ENCODE measurements at regions not wholly inside any gene's neighbourhood (a gene's known extent, or its start where the extent isn't known, plus 50 kb on each side); places are given as distances from the start of the nearest gene placed in this dataset.

- Histone ChIP-seq H3K9me3 (replicated peaks; ENCODE audit: insufficient read depth, low read length) (no peaks in the 10 kb centered on the region), H3K4me3 (ENCODE audit: low read length) (no peak overlapping the region), H3K4me1 (ENCODE audit: low read length) (no peaks in the 10 kb centered on the region), H3K79me2 (ENCODE audit: low read length) (no peaks in the 10 kb centered on the region), H3K27me3 (replicated peaks; ENCODE audit: insufficient read depth, low read length) (no peaks in the 10 kb centered on the region), H3K36me3 (replicated peaks; ENCODE audit: insufficient read depth, low read length) (no peaks in the 10 kb centered on the region), H4K20me1 (ENCODE audit: insufficient read depth, low read length) (no peaks in the 10 kb centered on the region), H3K9ac (ENCODE audit: low read length) (no peak overlapping the region), H3K27ac (ENCODE audit: low read length) (no peak overlapping the region), H2AFZ (ENCODE audit: low read length) (no peak overlapping the region), H3F3A (ENCODE audit: insufficient read depth, low read length) (no peaks in the 10 kb centered on the region), H3K9me2 (replicated peaks; ENCODE audit: insufficient read depth, low read length) (no peaks in the 10 kb centered on the region), H3K4me2 (ENCODE audit: low read depth, low read length) (no peak overlapping the region)
- no peak for TF ChIP-seq EZH2 (optimal IDR thresholded peaks at IDR 0.05; ENCODE audit: low read depth, low read length)
- TF ChIP-seq EZH2phosphoT487 (IDR thresholded peaks at IDR 0.05; ENCODE audit: low read length): no peak
- TF ChIP-seq CTCF (IDR thresholded peaks at IDR 0.05; ENCODE audit: low read length): no peak
- no peak for DNase-seq
These were observed 193.0 kb upstream of the TSHZ2 start for GRCh38 chr20:52779125-52779524.

- TF ChIP-seq EZH2 (optimal IDR thresholded peaks at IDR 0.05; ENCODE audit: low read depth, low read length) (no peak), CTCF (IDR thresholded peaks at IDR 0.05; ENCODE audit: low read length) (no peak), EZH2phosphoT487 (IDR thresholded peaks at IDR 0.05; ENCODE audit: low read length) (no peak)
- Histone ChIP-seq H3K4me3 (ENCODE audit: low read length) (no peak overlapping the region), H3F3A (ENCODE audit: insufficient read depth, low read length) (no peaks in the 10 kb centered on the region), H3K9me3 (replicated peaks; ENCODE audit: insufficient read depth, low read length) (no peaks in the 10 kb centered on the region), H3K79me2 (ENCODE audit: low read length) (no peaks in the 10 kb centered on the region), H3K4me2 (ENCODE audit: low read depth, low read length) (no peak overlapping the region), H3K4me1 (ENCODE audit: low read length) (no peaks in the 10 kb centered on the region), H3K27ac (ENCODE audit: low read length) (no peak overlapping the region), H3K36me3 (replicated peaks; ENCODE audit: insufficient read depth, low read length) (no peaks in the 10 kb centered on the region), H3K9ac (ENCODE audit: low read length) (no peak overlapping the region), H3K9me2 (replicated peaks; ENCODE audit: insufficient read depth, low read length) (no peaks in the 10 kb centered on the region), H2AFZ (ENCODE audit: low read length) (no peak overlapping the region), H4K20me1 (ENCODE audit: insufficient read depth, low read length) (no peaks in the 10 kb centered on the region), H3K27me3 (replicated peaks; ENCODE audit: insufficient read depth, low read length) (no peaks in the 10 kb centered on the region)
- no peak for DNase-seq
These were observed 195.0 kb upstream of the TSHZ2 start for GRCh38 chr20:52777171-52777570.

- no peaks in the 10 kb centered on the region for H3K36me3 ChIP-seq (replicated peaks; ENCODE audit: insufficient read depth, low read length)
- no peaks in the 10 kb centered on the region for H3K4me1 ChIP-seq (ENCODE audit: low read length)
- H4K20me1 ChIP-seq (ENCODE audit: insufficient read depth, low read length): no peaks in the 10 kb centered on the region
- no peaks in the 10 kb centered on the region for H3F3A ChIP-seq (ENCODE audit: insufficient read depth, low read length)
- H3K79me2 ChIP-seq (ENCODE audit: low read length): no peaks in the 10 kb centered on the region
- no peaks in the 10 kb centered on the region for H3K27me3 ChIP-seq (replicated peaks; ENCODE audit: insufficient read depth, low read length)
- no peak overlapping the region for H3K4me2 ChIP-seq (ENCODE audit: low read depth, low read length)
- H3K27ac ChIP-seq (ENCODE audit: low read length): no peak overlapping the region
- DNase-seq: no peak
- H3K9me3 ChIP-seq (replicated peaks; ENCODE audit: insufficient read depth, low read length): no peaks in the 10 kb centered on the region
- H3K9me2 ChIP-seq (replicated peaks; ENCODE audit: insufficient read depth, low read length): no peaks in the 10 kb centered on the region
- H3K4me3 ChIP-seq (ENCODE audit: low read length): no peak overlapping the region
- no peak overlapping the region for H2AFZ ChIP-seq (ENCODE audit: low read length)
- H3K9ac ChIP-seq (ENCODE audit: low read length): no peak overlapping the region
- TF ChIP-seq EZH2phosphoT487 (IDR thresholded peaks at IDR 0.05; ENCODE audit: low read length) (no peak), CTCF (IDR thresholded peaks at IDR 0.05; ENCODE audit: low read length) (no peak), EZH2 (optimal IDR thresholded peaks at IDR 0.05; ENCODE audit: low read depth, low read length) (no peak)
These were observed 196.4 kb upstream of the TSHZ2 start for GRCh38 chr20:52775786-52776185.

All from MM.1S (cell line).